ENCODE measurements at regions not wholly inside any gene's neighbourhood (a gene's known extent, or its start where the extent isn't known, plus 50 kb on each side); places are given as distances from the start of the nearest gene placed in this dataset.

DNA sequence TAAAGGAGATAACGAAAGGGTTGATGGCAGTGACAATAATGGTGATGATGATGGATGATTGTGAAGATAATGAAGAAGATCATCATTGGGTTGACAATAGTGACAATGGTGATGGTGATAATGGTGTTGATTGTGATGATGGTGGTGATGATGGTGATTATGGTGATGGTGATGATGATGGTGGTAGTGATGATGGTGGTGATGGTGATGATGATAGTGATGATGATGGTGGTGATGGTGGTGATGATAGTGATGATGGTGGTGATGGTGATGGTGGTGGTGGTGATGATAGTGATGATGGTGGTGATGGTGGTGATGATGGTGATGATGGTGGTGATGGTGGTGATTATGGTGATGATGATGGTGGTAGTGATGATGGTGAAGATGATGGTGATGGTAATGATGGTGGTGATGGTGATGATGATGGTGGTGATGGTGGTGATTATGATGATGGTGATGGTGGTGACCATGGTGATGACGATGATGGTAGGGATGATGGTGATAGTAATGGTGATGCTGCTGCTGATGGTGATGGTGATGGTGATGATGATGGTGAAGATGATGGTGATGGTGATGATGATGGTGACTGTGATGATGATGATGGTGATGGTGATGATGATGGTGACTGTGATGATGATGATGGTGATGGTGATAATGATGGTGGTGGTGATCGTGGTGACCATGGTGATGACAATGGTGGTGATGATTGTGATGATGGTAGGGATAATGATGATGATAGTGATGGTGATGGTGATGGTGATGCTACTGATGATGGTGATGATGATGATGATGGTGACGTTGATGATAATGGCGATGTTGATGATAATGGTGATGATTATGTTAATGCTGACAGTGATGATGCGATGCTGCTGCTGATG is 61.6 kb upstream of the NKX1-1 start:
- no peak for FAIRE-seq

DNA sequence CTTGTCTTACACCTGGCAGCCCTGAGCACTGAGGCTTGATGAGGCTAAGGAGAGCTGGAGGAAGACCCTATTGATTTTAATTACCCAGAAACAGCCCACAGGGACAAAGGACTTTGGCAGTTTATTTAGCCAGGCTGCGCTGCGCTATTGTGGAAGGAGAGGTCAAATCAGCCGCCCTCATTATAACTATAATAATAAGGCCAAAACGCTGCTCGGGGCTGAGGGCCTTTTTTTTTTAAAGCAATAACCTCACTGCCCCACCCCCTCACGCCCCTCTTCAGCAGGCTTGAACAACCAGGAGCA is 60.6 kb upstream of the NKX1-1 start:
- FAIRE-seq: no peak

More for the DNA sequence above, 61.6 kb upstream of the NKX1-1 start:
- no peak for DNase-seq (ENCODE audit: insufficient read length, low spot score)

DNA sequence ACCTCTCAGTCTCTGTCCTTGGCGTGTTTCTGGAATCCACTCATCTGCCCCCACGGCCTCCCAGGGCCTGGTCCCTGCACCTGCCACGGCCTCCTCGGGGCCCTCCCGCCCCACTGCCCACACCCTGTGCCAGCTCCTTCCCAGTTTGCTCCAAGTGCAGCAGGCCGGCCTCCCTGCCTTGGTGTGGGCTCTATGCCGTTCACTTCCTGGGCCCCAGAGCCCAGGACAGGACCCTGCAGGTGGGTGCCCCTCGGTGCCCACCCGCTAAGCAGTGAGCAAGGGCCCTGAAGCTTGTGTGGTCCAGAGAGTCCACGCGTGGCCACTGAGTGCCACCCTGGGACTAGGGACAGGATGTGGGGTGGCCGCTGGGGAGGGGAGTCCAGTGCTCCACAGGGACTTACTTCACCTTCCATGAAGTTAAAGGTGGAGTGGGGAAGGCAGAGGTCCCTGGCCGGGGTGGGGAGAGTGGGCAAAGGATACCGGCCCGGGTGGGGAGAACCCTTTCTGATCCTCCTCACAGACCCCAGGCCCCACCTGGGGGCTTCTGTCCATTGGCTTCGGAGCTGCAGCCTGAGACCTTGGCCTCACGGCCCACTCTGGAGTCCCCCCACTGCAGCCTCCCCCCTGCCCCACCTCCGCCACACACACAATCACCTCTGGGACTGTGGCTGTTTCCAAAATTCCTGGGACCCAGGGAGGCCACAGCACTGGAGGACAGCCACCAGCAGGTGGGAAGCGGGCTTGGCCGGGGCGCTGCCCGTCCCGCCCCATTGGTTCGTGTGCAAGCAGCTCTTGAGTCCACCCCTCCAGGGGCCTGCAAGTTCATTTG is 60.0 kb upstream of the NKX1-1 start:
- FAIRE-seq: no peak
- no peak for DNase-seq (ENCODE audit: insufficient read length, low spot score)

More for the DNA sequence above, 60.6 kb upstream of the NKX1-1 start:
- DNase-seq (ENCODE audit: insufficient read length, low spot score): no peak

DNA sequence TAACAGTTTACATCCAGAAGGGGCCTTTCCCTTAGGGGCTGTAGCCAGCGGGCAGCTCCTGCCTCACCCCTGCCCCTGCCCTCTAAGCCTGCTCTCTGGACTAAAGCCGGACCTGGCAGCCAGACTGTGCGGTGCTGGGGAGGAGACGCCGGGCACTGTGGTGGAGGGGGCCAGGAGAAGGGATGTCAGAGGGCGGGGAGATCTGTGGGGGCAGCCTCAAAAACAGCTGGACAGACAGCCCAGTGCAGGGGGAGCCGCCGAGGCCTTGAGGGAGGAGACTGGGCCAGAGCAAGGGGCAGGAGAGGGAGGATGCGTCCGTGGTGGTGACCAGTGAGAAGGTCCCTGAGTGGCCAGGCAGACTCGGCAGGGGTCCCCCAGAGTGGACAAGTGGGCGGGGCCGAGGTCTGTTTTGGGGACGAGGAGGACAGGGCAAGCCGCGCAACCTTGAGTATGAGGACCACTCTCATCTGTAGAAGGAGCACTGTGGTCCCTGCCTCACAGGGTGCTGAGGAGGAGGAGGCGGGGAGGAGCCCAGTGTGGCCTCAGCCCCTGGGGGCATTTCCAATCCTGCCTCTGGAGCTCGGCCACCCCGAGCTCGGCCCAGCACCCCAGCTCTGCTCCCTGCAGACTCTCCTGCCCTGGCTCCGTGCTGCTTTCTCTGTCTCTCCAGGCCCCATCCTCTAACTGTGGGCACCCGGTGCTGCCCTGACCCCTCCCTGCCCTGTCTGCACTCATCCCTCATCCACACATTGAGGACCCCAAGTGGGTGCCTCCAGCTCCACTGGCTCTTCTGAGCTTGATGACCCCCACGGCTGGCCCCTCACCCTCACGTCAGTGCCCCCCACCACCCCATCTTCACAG is 59.2 kb upstream of the NKX1-1 start:
- FAIRE-seq (no peak), DNase-seq (ENCODE audit: insufficient read length, low spot score) (no peak)

DNA sequence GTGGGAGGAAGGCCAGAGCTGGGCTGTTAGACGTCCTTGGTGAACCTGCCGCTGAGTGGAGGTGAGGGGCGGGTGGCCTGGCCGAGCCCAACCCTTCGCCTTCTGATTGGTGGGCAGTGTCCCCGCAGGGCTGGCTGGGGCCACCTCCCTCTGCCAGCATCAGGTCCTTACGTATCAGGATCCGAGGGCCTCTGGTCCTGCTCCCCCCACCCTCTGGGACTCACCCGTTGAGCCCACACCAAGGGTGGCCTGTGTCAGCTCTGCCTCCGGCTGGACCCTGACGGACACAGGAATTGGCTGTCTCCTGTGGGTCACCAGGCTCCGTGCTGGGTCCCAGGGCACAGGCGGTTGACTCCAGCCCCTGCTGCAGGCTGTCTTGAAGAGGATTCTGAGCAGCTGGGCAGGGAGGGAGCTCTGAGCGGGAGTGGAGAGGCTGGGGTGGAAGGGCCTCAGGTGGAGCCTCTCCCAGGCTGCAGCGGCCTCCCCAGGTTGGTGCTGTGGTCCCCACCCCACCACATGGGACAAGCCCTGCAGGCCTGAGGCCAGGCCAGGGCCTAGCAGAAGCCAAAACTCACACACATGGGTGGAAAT is 58.4 kb upstream of the NKX1-1 start:
- FAIRE-seq (no peak), DNase-seq (ENCODE audit: insufficient read length, low spot score) (no peak)

DNA sequence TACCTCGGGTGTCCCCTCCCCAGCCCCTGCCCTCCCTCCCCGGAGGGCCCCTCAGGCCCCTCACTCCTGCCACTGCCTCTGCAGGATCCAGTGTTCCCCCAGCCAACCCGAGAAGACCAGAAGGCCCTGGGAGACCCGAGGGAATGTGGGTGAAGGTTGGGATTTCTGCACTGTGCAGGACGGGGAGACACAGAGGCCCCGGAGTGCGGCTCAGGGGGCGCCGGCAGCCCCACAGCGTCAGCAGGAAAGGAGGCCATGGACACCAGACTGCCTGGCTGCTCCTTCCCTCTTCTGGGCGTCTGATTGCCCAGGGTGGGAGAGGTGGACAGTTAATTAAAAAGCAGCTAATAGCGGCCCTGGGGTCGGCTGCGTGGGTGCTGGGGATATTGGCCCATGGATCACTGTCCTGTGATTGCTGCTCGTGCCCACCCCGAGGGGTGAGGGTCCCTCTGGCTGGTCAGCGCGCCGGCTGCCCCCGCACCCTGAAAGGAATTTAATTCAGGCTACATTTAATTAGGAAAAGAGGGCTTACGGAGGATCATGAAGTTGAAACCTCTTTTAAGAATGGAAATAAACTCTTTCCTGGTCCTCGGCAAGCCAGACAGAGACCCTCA is 57.8 kb upstream of the NKX1-1 start:
- FAIRE-seq: no peak

DNA sequence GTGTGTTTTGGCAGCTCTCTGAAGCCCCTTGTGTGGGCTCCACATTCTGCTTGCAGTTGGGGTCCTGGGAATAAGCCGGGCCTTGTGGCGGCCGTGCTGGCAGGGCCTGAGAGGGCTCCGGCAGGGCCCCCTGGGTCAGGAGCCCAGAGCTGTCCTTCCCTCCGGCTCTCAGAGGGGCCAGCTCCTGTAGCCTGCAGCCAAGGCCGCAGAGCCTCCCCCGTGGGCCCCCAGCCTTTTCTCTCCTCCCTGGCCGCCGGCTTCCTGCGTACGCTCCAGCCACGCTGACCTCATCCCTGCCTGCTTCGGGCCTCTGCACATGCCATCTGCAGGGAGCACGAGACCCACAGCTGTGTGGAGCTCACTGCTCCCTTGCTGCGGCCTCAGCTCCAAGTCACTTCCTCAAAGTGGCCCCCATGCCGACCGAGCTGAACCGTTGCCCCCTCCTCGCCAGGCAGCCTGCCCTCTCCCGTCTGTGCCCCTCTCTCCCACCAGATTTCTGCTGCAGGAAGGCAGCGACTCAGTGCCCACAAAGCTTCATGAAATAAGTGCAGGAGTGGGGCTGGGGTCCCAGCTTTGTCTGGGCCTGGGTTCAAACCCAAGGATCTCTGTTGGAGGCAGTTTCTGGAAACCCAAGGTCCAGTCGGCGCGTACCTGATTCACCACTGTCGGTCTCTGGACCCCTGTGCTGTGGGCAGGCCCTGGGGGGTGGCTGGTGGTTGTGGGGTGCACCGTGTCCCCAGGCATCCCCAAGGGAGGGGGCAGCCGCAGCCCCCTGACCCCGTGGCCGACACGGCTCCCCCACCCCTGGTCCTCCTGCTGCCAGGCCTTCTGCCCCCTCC is 57.1 kb upstream of the NKX1-1 start:
- DNase-seq (ENCODE audit: insufficient read length, low spot score) (no peak), FAIRE-seq (no peak)

More for the DNA sequence above, 57.8 kb upstream of the NKX1-1 start:
- DNase-seq (ENCODE audit: insufficient read length, low spot score): no peak

DNA sequence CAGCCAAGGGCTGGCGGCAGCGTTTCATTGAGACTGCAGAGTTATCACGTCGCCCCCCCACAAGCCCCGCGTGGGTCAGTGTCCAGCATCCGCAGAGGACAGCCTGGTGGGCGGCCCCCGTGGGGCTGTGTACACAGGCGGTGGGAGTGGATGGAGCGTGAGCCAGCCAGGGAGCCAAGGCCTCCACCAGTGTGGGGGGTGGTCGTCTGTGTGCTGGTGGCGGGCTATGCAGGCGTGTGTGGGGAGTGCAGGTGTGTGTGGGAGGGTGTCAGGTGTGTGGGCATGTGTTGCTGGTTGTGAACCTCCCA is 56.5 kb upstream of the NKX1-1 start:
- DNase-seq (ENCODE audit: insufficient read length, low spot score) (no peak), FAIRE-seq (no peak)

DNA sequence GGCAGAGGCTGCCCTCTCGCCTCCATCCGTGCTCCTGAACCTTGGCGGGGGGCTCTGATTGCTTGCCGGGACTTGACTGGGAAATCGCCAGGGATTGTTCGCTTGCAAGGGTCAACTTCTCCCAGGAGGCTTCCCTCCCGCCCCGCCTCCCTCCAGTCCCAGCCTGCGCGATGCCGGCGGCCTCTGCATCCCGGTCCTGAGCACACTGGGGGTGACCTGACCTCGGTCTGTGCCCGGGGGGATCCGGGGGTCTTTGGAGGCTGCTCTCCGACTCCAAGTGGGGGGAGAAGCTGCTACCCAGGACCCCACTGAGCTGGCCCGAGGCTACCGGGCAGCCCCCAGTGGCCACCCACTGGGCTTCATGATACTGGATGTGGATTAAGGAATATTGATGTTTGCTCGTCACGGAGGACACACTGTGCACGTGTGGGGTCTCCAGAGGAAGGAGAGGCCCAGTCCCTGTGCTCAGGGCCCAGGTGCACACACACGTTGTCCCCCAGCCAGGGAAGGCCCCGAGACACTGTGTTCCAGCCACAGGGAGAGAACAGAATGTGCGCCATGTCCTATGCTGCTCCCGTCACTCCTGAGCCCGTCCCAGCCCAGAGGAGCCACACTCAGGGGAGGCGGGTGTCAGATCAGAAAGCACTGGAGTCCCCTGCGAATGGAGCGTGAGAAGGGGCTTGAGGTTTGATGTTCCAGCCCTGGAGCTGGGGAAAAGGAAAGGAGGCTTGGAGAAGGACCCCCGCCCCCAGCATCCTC is 55.9 kb upstream of the NKX1-1 start:
- no peak for FAIRE-seq

DNA sequence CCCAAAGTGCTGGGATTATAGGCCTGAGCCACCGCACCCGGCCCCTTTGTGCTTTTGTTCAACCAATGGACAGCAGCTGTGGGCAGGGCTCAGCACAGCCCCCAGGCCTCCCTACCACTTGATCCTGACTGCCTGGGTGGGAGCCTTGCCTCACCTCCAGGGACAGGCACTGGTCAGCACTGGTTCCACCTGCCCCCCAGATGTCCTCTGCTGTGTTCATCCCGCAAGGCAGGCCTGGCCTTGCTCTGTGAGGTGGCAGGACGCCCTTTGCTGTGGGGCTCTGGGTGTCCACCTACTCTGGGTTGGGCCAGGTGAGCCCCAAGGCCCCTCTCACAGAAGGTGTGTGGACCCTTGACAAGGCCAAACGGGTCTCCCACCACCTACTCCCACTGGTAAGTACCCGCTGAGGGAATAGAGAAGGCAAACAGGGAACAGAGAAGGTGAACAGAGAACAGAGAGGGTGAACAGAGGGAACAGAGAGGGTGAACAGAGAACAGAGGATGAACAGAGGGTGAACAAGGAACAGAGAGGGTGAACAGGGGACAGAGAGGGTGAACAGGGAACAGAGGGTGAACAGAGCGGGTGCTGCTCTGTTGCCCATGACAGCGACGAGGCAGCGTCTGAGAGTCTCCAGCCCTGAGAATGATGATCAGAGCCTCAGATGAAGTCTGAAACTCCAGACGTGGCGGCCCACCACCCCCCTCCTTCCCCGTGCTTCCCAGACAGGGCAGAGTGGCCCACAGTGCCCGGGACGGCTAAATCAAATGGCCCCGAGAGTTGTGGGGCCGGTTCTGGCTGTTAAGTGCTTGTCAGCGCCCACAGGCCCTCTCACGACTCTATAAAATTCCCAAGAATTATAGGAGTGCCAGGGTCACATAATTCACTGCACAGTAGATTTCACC is 55.0 kb upstream of the NKX1-1 start:
- no peak for FAIRE-seq

More for the DNA sequence above, 55.9 kb upstream of the NKX1-1 start:
- no peak for DNase-seq (ENCODE audit: insufficient read length, low spot score)

DNA sequence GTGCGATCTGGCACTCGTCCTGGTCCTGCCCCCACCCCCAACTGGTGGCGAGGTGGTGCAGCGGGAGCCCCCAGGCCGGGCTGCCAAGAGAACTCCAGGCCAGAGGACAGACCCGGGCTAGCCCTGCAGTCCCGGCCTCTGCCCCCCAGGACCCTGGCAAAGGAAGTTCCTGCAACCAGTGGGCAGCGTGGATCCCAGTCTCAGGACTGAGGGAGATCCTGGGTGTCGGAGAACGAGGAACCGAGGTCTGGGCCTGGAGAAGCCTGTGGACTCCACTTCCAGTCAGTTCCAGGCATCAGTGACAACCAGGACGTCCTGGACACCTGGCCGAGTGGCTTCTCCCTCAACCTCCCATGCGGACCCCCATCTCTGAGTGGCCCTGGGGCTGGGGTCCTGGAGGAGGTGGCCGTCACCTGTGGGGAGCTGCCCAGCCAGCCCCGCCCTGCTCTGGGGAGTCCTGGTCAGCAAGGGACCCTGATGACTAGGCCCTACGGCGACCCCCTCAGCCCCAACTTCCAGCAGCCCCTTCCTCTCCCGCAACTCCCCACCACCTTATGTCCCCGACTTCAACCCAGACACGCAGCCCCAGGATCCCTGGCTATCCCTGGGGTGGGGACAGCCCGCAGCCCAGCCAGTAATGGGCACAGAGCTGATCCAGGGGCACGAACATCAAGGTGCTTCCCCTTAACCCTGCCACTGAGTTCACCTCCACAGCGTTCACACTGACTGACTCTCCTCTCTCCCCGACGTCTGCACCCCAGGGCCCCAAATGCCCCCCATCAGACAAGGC is 53.7 kb upstream of the NKX1-1 start:
- FAIRE-seq (no peak), DNase-seq (ENCODE audit: insufficient read length, low spot score) (no peak)

More for the DNA sequence above, 55.0 kb upstream of the NKX1-1 start:
- DNase-seq (ENCODE audit: insufficient read length, low spot score): no peak

DNA sequence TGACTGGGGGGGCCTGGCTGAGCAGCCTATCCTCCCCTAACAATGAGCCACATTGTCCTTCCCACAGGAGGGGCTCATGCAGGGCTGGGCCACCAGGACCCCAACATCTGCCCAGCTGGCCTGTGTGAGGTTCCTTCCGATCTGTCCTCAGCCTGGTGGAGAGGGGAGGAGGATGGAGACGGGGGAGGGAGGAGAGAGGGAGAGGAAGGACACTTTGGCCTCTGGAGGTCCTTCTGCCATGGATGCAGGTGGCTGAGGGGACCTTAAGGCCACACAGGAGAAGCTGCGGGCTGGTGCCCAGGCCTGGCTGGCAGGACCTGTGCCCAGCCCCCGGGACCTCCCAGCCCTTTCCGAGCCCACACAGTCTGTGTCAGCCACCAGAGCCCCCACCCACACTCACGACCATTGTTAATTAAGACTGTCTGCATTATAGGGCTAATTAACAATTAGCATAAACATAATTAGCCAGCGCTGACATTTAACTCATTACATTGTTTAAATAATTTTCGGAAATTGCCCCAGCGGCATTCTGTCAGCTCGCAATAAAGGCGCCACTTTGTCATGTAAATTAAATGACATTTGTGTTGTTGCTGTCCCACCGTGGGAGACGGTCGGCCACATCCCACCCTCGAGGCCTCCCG is 53.0 kb upstream of the NKX1-1 start:
- DNase-seq (ENCODE audit: insufficient read length, low spot score) (no peak), FAIRE-seq (no peak)

DNA sequence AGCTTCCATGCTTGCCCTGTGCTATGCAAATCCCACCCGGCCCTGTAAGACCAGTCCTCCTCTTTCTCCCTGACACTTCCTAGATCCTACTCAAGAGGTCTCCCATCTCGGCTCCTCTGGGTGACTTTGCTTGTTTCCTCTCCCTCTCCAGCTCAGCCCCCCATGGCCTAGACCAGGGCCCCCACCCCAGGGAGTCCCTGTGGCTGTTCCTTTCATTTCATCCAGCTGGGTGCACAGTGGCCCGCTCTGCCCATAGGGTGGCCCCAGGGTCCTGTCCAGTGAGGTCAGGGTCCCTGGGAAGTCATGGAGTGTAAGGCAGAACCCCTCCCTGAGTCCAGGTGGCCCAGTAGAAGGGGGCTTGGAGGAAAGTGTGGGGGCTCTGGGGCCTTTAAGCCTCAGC is 52.3 kb upstream of the NKX1-1 start:
- FAIRE-seq: no peak

More for the DNA sequence above, 52.3 kb upstream of the NKX1-1 start:
- DNase-seq (ENCODE audit: insufficient read length, low spot score): no peak

Measured in GM19239 (cell line).